ENCODE measurements at regions not wholly inside any gene's neighbourhood (a gene's known extent, or its start where the extent isn't known, plus 50 kb on each side); places are given as distances from the start of the nearest gene placed in this dataset.

DNA sequence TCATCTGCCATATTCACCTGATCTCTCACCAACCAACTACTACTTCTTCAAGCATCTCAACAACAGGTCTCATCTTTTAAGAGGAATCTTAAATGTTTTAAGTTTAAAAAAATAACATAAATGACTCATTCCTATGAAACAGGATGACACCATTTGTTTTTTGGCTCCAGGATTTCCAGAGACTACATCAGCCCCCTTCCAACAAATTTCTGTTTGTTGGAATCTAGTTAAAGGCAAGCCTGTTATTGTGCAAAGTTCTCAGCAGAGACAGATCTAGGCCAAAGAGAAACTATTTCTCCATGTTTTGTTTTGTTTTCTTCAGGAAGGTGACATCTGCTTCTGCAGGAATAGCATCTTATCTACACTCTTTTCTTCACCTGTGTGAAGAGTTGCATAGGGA, 204.8 kb upstream of the SH3BP4 start (continued):
- TF ChIP-seq ZBTB10 (tag by site-specific recombination; IDR thresholded peaks at IDR 0.05): no peak
- TF ChIP-seq, protein P1, sequence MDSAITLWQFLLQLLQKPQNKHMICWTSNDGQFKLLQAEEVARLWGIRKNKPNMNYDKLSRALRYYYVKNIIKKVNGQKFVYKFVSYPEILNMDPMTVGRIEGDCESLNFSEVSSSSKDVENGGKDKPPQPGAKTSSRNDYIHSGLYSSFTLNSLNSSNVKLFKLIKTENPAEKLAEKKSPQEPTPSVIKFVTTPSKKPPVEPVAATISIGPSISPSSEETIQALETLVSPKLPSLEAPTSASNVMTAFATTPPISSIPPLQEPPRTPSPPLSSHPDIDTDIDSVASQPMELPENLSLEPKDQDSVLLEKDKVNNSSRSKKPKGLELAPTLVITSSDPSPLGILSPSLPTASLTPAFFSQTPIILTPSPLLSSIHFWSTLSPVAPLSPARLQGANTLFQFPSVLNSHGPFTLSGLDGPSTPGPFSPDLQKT (IDR thresholded peaks at IDR 0.05; ENCODE audit: borderline replicate concordance, low read depth, low read length): no peak
- TF ChIP-seq ZNF433 (tag by site-specific recombination; IDR thresholded peaks at IDR 0.05; ENCODE audit: low read depth): no peak
- TF ChIP-seq TRIM28 (IDR thresholded peaks at IDR 0.05; ENCODE audit: borderline replicate concordance, low read length): no peak
- TF ChIP-seq ZNF223 (tag by site-specific recombination; IDR thresholded peaks at IDR 0.05): no peak
- TF ChIP-seq ZNF777 (tag by site-specific recombination; IDR thresholded peaks at IDR 0.05; ENCODE audit: borderline replicate concordance): no peak
- no peak for TF ChIP-seq KLF8 (tag by site-specific recombination; IDR thresholded peaks at IDR 0.05)
- TF ChIP-seq ZNF549 (tag by site-specific recombination; IDR thresholded peaks at IDR 0.05): no peak
- TF ChIP-seq YY1 (tag by site-specific recombination; IDR thresholded peaks at IDR 0.05): no peak
- no peak for TF ChIP-seq EGR2 (tag by site-specific recombination; IDR thresholded peaks at IDR 0.05; ENCODE audit: low read depth)

DNA sequence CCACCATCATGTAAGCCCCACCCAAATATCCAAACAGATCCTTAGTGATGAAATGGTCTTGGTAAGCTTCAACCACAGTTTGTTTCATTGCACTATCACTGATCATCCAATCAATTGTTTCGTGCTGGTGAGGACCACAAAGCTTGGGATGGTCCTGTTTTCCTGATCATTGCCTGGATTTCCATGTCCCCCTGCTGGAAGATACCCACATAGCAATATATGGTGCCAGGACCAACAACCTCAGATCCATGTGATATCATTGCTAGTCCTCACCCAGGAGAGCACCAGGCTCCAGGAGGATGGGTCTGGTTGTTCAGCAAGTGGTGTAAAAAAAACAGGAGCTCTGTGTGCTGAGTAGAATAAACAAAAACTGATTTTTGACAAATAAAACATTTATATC, 206.5 kb upstream of the SH3BP4 start:
- Histone ChIP-seq H3K9me3 (ENCODE audit: control insufficient read depth, insufficient read depth, low read depth, low read length) (no peaks in the 10 kb centered on the region), H3K27ac (ENCODE audit: extremely low read depth, low read depth, low read length) (no peak overlapping the region), H3K4me1 (ENCODE audit: control insufficient read depth, insufficient read depth, low read length) (no peaks in the 10 kb centered on the region), H3K4me3 (ENCODE audit: low read depth, low read length) (no peak overlapping the region), H3K36me3 (ENCODE audit: control insufficient read depth in 2 of 2, insufficient read depth in 1 of 2, low read length in 2 of 2) (no peaks in the 10 kb centered on the region)
- ChIA-PET POLR2A (no interaction called here), CTCF (interaction anchor here (0.7 to 1.3 kb wide), 4 partner anchors 12 to 362 kb away, joined by 3 to 7 read pairs (median 4); no protein-coding TSS in a partner anchor)
- TF ChIP-seq ZNF658 (tag by site-specific recombination; IDR thresholded peaks at IDR 0.05) (no peak), ZNF510 (tag by site-specific recombination; IDR thresholded peaks at IDR 0.05; ENCODE audit: insufficient replicate concordance) (no peak)

- POLR2A ChIA-PET: no interaction called here
Measured at GRCh38 chr2:234741976-234742375, 209.8 kb upstream of the SH3BP4 start.

DNA sequence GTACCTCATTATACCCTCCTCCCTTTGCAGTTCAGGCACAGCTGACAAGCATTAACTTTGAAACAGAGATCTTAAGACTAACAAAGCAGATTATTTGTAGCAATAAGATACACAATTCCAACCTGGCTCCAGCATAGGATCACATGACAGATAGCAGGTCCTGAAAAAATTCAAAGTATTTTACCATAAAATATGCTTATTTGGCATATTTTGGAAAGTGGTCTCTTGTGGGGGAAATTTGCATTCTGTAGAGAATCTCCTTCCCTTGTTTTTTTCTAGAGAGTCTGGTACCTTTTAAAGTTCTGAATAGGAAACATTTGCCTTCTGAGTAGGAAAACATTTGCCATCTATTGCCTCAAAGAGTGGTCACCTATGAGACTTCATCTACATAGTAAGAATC, 212.8 kb upstream of the SH3BP4 start:
- Histone ChIP-seq H3K9me3 (ENCODE audit: control insufficient read depth, insufficient read depth, low read depth, low read length) (no peaks in the 10 kb centered on the region), H3K36me3 (ENCODE audit: control insufficient read depth in 2 of 2, insufficient read depth in 1 of 2, low read length in 2 of 2) (no peaks in the 10 kb centered on the region), H3K4me3 (ENCODE audit: low read depth, low read length) (no peak overlapping the region), H3K4me1 (ENCODE audit: control insufficient read depth, insufficient read depth, low read length) (no peaks in the 10 kb centered on the region), H3K27ac (ENCODE audit: extremely low read depth, low read depth, low read length) (no peak overlapping the region)
- TF ChIP-seq HOXC10 (CRISPR knock-in tag; IDR thresholded peaks at IDR 0.05): no peak
- no peak for TF ChIP-seq ZNF112 (tag by site-specific recombination; IDR thresholded peaks at IDR 0.05)
- TF ChIP-seq, protein P2, sequence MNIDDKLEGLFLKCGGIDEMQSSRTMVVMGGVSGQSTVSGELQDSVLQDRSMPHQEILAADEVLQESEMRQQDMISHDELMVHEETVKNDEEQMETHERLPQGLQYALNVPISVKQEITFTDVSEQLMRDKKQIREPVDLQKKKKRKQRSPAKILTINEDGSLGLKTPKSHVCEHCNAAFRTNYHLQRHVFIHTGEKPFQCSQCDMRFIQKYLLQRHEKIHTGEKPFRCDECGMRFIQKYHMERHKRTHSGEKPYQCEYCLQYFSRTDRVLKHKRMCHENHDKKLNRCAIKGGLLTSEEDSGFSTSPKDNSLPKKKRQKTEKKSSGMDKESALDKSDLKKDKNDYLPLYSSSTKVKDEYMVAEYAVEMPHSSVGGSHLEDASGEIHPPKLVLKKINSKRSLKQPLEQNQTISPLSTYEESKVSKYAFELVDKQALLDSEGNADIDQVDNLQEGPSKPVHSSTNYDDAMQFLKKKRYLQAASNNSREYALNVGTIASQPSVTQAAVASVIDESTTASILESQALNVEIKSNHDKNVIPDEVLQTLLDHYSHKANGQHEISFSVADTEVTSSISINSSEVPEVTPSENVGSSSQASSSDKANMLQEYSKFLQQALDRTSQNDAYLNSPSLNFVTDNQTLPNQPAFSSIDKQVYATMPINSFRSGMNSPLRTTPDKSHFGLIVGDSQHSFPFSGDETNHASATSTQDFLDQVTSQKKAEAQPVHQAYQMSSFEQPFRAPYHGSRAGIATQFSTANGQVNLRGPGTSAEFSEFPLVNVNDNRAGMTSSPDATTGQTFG (tag by site-specific recombination; IDR thresholded peaks at IDR 0.05; ENCODE audit: borderline replicate concordance): no peak
- TF ChIP-seq ZNF514 (tag by site-specific recombination; IDR thresholded peaks at IDR 0.05): no peak
- TF ChIP-seq ZNF184 (tag by site-specific recombination; IDR thresholded peaks at IDR 0.05): no peak
- TF ChIP-seq ZNF449 (tag by site-specific recombination; IDR thresholded peaks at IDR 0.05): no peak
- CTCF ChIA-PET: no interaction called here
- POLR2A ChIA-PET: no interaction called here

More at GRCh38 chr2:234741976-234742375, 209.8 kb upstream of the SH3BP4 start:
- H3K4me1 ChIP-seq (ENCODE audit: control insufficient read depth, insufficient read depth, low read length): no peaks in the 10 kb centered on the region
- H3K36me3 ChIP-seq (ENCODE audit: control insufficient read depth in 2 of 2, insufficient read depth in 1 of 2, low read length in 2 of 2): no peaks in the 10 kb centered on the region
- TF ChIP-seq ZNF549 (tag by site-specific recombination; IDR thresholded peaks at IDR 0.05): peak; percentile 81; the same call in 1 of the 2 replicates
- TF ChIP-seq, protein P3, sequence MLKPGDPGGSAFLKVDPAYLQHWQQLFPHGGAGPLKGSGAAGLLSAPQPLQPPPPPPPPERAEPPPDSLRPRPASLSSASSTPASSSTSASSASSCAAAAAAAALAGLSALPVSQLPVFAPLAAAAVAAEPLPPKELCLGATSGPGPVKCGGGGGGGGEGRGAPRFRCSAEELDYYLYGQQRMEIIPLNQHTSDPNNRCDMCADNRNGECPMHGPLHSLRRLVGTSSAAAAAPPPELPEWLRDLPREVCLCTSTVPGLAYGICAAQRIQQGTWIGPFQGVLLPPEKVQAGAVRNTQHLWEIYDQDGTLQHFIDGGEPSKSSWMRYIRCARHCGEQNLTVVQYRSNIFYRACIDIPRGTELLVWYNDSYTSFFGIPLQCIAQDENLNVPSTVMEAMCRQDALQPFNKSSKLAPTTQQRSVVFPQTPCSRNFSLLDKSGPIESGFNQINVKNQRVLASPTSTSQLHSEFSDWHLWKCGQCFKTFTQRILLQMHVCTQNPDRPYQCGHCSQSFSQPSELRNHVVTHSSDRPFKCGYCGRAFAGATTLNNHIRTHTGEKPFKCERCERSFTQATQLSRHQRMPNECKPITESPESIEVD (tag by site-specific recombination; IDR thresholded peaks at IDR 0.05): no peak
- H3K9me3 ChIP-seq (ENCODE audit: control insufficient read depth, insufficient read depth, low read depth, low read length): no peaks in the 10 kb centered on the region
- CTCF ChIA-PET: no interaction called here
- H3K27ac ChIP-seq (ENCODE audit: extremely low read depth, low read depth, low read length): no peak overlapping the region
- no peak overlapping the region for H3K4me3 ChIP-seq (ENCODE audit: low read depth, low read length)

Measured in HEK293 (cell line).